Neuron (in vitro differentiated cells): ENCODE measurements at regions not wholly inside any gene's neighbourhood (a gene's known extent, or its start where the extent isn't known, plus 50 kb on each side); places are given as distances from the start of the nearest gene placed in this dataset.

Experiments
- H2AFZ ChIP-seq: one replicate; pipeline ENCODE4 v1.6.1; 2013; ENCODE audit warnings: low read depth, mild to moderate bottlenecking, inconsistent platforms, low read length, moderate library complexity
- H3K27me3 ChIP-seq: one replicate; pipeline ENCODE4 v1.6.1; 2013; ENCODE audit warnings: low read length; ENCODE audit not compliant: insufficient read depth
- H3K36me3 ChIP-seq: one replicate; pipeline ENCODE4 v1.6.1; 2013; ENCODE audit warnings: low read length; ENCODE audit not compliant: insufficient read depth
- H3K4me1 ChIP-seq: one replicate; pipeline ENCODE4 v1.6.1; 2013; ENCODE audit warnings: low read length; ENCODE audit not compliant: insufficient read depth
- H3K4me3 ChIP-seq: 2 replicates; pipeline ENCODE4 v1.5.1; 2013; ENCODE audit warnings: mild to moderate bottlenecking, low read length, moderate library complexity
- H3K9me3 ChIP-seq: one replicate; pipeline ENCODE4 v1.6.1; 2013; ENCODE audit warnings: low read length

DNA sequence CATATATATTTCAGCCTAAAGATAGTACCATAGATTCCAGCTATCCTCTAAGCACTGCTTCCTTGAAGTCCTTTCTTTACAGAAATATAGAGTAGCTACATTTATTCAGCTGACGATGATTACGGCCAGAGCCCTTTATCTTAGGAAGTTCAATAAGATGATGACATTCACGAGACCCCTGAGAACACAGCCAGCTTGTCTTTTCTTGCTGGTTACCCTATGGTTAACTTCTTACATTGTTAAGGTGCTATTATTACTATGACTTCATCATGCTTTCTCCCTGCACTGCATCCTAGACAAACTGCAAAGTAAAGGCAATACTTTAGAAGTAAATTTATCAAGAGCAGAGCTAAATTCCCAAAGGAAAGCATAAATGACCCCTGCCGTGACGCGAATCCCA, 214.4 kb upstream of the LRFN5 start:
- Histone ChIP-seq H3K27me3 (no peaks in the 10 kb centered on the region), H3K4me1 (peaks cover 4% of the 10 kb centered on the region), H3K9me3 (no peaks in the 10 kb centered on the region)

DNA sequence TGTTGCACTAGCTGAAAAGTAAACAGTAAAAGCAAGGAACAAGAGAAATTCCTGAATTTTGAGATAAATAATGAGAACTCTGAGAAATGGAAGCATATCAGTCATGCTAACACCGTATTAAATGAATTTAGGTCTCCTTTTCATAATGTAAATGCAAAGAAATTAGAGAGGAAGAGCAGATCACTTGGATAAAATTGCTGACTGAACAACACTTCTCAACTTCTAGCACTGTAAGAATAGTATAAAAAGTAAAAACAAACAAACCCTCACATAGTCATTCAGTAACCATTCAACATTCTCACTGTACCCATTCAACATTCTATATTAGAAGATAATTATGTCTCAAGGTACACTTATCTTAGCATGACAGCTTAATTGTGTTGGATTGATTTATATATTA, 217.3 kb upstream of the LRFN5 start:
- Histone ChIP-seq H2AFZ (no peak overlapping the region), H3K9me3 (no peaks in the 10 kb centered on the region), H3K36me3 (no peaks in the 10 kb centered on the region), H3K4me3 (no peak overlapping the region), H3K27me3 (no peaks in the 10 kb centered on the region), H3K4me1 (peaks cover 4% of the 10 kb centered on the region)

More for the DNA sequence above, 214.4 kb upstream of the LRFN5 start:
- no peak overlapping the region for H3K4me3 ChIP-seq
- no peak overlapping the region for H2AFZ ChIP-seq
- no peaks in the 10 kb centered on the region for H3K36me3 ChIP-seq

DNA sequence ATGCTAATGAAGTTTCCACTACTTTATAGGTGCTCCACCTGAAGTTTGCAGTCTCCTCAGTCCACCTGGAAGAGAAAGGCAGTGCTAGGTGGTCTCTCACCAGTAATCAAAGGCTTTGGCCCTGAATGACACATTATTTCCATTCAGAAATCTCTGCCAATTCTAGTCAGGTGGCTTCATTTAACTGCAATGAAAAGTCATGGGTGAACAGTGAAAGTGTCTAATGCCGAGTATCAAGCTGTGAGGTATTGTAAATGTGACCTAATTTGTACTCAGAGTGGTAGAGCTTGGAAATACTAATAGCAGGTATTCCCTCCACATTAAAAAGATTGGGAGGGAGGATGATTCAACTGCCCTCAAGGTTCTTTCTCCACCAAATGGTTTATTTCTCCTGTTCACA, 220.9 kb upstream of the LRFN5 start:
- Histone ChIP-seq H3K4me1 (no peaks in the 10 kb centered on the region), H3K27me3 (no peaks in the 10 kb centered on the region), H2AFZ (no peak overlapping the region), H3K4me3 (no peak overlapping the region), H3K36me3 (no peaks in the 10 kb centered on the region), H3K9me3 (no peaks in the 10 kb centered on the region)

DNA sequence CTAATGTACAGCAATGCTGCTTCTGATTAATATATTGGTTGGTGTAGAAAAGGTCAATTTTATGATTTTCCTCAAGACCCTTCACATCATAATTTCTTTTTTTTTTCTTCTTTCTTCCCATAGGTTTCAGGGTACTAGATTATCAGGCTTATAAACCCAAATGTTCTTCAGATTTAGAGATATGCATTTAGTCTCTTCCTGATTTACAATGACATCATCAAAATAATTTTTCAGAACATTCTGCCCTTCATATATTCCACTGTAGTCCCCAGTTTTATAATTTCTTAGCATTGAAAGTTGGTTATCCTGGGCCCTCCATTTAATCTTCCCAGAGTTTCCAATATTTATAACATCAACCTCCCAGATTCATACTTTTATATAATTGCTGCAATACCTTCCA, 226.7 kb upstream of the LRFN5 start:
- no peaks in the 10 kb centered on the region for H3K27me3 ChIP-seq
- no peaks in the 10 kb centered on the region for H3K36me3 ChIP-seq
- H3K4me3 ChIP-seq, result no peak overlapping the region
- H2AFZ ChIP-seq, result no peak overlapping the region
- H3K9me3 ChIP-seq, result no peaks in the 10 kb centered on the region
- H3K4me1 ChIP-seq, result no peaks in the 10 kb centered on the region

DNA sequence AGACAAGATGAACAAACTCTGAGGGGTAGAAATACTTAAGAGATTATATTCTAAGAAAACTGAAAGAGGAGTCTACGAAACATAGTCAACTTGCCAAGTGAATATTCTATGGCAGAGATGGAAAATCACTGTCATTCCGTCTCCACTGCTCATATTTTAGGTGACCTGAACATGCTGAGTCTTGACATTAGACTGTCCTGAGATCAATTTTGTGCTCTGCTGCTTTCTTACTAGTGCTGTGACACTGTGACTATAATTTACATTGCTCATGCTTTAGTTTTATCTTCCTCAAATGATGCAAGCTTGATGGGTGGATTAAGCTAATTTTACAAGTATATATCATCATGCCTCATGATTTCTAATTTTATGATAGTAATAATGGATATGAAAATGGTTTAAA, 228.2 kb upstream of the LRFN5 start:
- Histone ChIP-seq H3K36me3 (no peaks in the 10 kb centered on the region), H3K4me3 (no peak overlapping the region), H3K9me3 (no peaks in the 10 kb centered on the region), H2AFZ (no peak overlapping the region), H3K4me1 (no peaks in the 10 kb centered on the region), H3K27me3 (no peaks in the 10 kb centered on the region)

DNA sequence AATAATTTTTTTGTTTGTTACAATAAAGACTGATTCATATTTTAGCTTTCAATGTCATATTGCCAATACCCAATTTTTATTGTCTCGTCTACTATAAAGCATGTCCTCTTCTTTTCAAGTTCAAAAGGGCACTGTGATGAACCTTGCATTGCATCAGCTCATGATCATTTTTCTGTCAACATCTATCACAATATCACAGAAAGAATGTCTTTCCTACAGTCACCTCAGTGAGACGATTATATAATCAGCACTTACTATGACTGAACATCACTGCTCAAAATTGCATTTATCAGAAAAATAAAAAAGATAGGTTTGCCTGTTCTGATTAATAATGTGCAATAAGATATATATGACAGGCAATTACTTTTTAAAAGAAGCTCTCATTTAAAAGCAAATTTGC, 228.7 kb upstream of the LRFN5 start:
- H3K4me1 ChIP-seq, result no peaks in the 10 kb centered on the region
- H3K27me3 ChIP-seq, result no peaks in the 10 kb centered on the region
- H3K4me3 ChIP-seq, result no peak overlapping the region
- H2AFZ ChIP-seq, result no peak overlapping the region
- H3K9me3 ChIP-seq, result no peaks in the 10 kb centered on the region
- no peaks in the 10 kb centered on the region for H3K36me3 ChIP-seq

DNA sequence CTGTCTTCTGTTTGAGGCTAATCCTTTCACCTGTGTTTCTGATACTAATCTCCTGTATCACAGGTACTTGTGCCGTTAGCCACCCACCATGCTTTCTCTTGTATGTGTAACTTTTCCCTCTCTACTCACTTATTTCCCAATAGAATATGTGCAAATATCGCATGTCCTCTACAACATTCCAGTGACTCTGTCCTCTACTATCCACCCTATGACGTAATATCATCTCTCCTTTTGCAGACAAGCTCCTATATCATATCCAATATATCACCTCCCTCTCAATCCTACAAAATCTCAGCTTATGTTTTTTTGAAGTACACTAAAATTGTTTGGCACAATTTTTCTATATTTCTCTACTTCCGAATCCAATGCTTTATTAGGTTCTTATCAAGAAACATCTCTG, 232.6 kb upstream of the LRFN5 start:
- Histone ChIP-seq H3K27me3 (no peaks in the 10 kb centered on the region), H3K4me3 (no peak overlapping the region), H3K36me3 (no peaks in the 10 kb centered on the region), H2AFZ (no peak overlapping the region), H3K9me3 (no peaks in the 10 kb centered on the region), H3K4me1 (no peaks in the 10 kb centered on the region)

DNA sequence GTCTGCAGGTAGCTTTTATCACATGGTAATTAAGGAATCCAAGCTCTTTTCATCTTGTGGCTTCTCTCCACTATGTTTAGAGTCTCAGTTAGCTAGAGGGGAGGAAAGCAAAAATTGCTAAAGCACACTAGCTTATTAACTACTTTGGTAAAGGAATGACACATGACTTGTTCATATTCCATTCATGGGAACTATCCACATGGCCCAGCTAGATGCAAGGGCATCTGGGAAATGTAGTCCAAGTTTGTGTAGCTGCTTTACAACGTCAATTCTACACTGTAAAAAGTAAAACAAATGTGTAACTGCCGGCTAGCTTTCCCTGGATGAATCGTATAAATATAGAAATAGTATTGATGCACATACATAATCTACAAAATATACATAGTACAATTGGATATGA, 244.5 kb upstream of the LRFN5 start:
- no peaks in the 10 kb centered on the region for H3K36me3 ChIP-seq
- H2AFZ ChIP-seq, result no peak overlapping the region
- H3K4me3 ChIP-seq, result no peak overlapping the region
- H3K4me1 ChIP-seq, result no peaks in the 10 kb centered on the region
- H3K27me3 ChIP-seq, result no peaks in the 10 kb centered on the region
- H3K9me3 ChIP-seq, result no peaks in the 10 kb centered on the region

DNA sequence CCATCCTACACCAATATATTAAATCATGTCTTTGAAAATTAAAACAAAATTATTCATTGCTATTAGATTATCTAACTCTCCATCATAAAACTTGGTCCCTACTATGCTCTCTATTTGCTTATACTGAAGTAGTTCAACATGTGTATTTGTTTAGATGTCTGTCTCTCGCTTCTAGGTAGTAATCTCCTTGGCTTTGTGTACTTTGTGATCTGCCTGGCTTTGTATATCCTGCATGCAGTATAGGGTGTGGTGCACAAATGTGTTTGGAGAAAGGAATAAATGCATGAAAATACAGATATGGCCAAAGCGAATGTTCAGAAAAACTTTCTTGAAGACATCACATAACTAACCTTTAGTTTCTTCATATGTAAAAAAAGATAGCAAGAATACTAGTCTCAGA, 246.6 kb upstream of the LRFN5 start:
- Histone ChIP-seq H3K9me3 (no peaks in the 10 kb centered on the region), H3K4me1 (no peaks in the 10 kb centered on the region), H3K27me3 (no peaks in the 10 kb centered on the region), H3K4me3 (no peak overlapping the region), H2AFZ (no peak overlapping the region), H3K36me3 (no peaks in the 10 kb centered on the region)

DNA sequence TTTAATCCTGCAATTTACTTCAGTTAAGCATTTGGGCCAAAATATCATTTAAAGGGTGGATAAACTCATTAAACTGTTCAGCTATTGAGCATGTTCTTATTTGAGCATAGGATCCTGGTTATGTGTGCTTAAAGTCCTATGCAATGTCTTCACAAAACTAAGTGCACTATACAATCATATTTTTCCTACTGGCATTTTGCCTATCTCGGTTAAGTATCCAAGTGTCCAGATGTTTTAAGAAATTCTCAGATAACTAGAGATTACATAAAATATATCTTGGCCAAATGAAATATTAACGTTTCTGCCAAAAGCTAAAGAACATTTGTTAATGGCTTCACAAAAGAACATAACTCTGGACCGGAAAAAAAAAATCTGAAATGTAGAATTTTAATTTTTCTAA, 250.8 kb upstream of the LRFN5 start:
- H3K4me3 ChIP-seq, result no peak overlapping the region
- no peak overlapping the region for H2AFZ ChIP-seq
- H3K9me3 ChIP-seq, result no peaks in the 10 kb centered on the region
- no peaks in the 10 kb centered on the region for H3K36me3 ChIP-seq
- H3K4me1 ChIP-seq, result no peaks in the 10 kb centered on the region
- no peaks in the 10 kb centered on the region for H3K27me3 ChIP-seq

DNA sequence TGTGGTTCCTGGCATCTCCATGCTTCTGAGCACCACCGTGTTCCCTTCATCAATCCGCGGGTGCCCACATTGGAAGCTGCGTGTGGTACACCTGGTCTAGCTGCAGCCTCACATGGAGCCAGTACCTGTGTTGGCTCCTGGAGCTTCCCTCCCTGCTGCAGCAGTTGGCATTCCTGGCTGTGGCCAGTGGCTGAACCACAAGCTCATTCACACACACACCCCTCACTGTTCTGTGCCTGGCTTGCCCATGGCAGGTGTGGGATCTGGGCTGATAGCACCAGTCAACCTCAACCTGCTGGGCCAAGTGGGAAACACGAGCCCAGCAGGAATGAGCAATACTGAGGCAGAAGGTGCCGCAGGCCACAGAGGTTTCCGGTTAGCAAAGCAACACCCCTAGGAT, 256.2 kb upstream of the LRFN5 start:
- no peaks in the 10 kb centered on the region for H3K4me1 ChIP-seq
- no peak overlapping the region for H3K4me3 ChIP-seq
- H3K36me3 ChIP-seq, result peaks cover 3% of the 10 kb centered on the region
- no peaks in the 10 kb centered on the region for H3K9me3 ChIP-seq
- no peak overlapping the region for H2AFZ ChIP-seq
- H3K27me3 ChIP-seq, result no peaks in the 10 kb centered on the region

DNA sequence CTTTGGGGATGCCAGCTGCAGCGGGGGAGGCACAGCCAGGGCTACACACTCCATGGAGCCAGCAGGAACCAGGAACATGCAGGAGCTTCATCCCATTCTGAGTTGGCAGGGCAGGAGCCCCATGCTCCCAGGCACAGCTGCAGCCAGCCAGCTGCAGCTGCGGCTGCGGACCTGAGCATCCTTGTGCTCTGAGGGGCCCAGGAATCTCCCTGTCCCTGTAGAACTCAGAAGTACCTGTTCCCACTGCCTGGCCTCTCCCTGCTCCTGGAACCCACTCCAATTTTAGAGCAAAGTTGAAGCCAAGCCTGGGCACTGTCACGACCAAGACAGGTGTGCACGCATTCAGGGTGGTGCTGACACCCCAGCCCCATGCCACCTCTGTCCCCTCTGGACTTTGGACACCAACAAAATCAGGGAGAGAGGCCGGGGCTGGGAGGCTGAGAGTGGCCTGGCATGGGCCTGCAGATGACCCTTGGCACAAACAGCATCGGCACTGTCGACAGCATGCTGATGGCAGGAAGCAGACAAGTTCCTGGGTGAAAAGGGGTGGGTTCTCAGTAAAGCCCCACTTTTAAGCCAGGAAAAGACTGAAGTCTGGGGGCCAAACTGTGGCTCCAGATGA, 257.3 kb upstream of the LRFN5 start:
- Histone ChIP-seq H3K9me3 (no peaks in the 10 kb centered on the region), H3K4me3 (no peak overlapping the region), H2AFZ (no peak overlapping the region), H3K36me3 (peaks cover 3% of the 10 kb centered on the region), H3K4me1 (no peaks in the 10 kb centered on the region), H3K27me3 (no peaks in the 10 kb centered on the region)

DNA sequence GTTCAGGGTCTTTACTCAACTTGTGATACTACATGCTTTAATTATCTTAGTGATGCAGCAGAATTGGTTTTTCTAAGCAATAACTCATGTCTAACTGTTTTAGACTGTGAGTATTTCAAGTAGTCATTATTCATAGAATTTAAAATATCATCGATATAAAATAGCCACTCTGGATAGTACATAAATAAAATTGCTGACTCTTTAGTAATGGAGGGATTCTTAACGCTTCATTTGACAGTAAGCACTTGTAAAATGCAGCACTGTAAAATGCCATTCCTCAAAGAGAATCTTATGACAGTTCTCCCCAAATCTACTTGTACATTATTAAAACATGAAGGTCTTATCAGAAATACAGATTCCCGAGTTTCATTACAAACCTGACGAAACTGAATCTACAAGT, 262.8 kb upstream of the LRFN5 start:
- Histone ChIP-seq H3K4me1 (no peaks in the 10 kb centered on the region), H3K36me3 (no peaks in the 10 kb centered on the region), H3K27me3 (no peaks in the 10 kb centered on the region), H3K4me3 (no peak overlapping the region), H2AFZ (no peak overlapping the region), H3K9me3 (no peaks in the 10 kb centered on the region)

DNA sequence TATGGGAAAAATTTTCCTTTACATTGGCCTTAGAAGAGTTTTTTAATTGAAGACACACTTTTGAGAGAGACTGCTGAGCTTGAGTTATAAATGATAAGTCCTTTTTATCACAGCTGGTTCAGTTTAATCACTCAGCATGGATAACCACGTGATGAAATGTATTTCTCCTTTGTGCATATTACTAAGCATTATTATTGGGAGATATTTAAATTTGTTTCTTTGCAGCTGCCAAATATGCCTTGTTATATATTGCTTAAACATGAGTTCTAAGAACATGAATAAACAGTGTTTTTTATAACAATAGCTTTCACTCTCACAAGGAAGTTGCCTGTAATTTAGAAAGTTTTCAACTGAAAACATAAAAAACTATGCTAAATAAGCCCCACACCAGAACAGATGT, 293.5 kb upstream of the LRFN5 start:
- Histone ChIP-seq H3K36me3 (no peaks in the 10 kb centered on the region), H3K4me3 (no peak overlapping the region), H3K4me1 (no peaks in the 10 kb centered on the region), H3K27me3 (no peaks in the 10 kb centered on the region), H2AFZ (no peak overlapping the region), H3K9me3 (no peaks in the 10 kb centered on the region)
